ENCODE measurements at regions not wholly inside any gene's neighbourhood (a gene's known extent, or its start where the extent isn't known, plus 50 kb on each side); places are given as distances from the start of the nearest gene placed in this dataset.

DNA sequence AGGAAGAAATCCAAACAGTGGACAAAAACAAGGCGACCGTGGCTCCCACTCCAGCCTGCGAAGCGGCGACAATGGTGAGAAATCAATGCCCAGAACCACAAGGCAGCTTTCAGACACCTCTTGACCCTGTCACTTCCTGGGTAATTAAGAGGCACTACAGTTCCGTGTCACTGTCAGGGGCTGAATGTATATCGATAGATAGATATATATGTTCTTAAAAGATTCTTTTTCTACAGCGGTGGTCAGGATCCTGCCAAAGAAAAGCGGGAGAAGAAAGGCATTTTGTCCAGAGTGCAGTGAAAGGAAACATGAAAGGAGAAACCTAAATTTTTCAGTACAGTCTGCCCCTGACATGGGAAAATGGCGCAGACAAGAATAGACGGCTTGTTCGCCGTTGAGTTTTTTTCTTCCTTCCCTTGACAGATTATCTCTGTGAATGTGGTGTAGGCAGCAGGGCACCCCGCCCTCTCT, 56.2 kb upstream of the HES1 start:
- no peaks in the 10 kb centered on the region for H4K20me1 ChIP-seq (ENCODE audit: control insufficient read depth, extremely low read depth, insufficient read depth, low read length)
- H3K4me1 ChIP-seq (ENCODE audit: control insufficient read depth, extremely low read depth, insufficient read depth, low read length), result no peaks in the 10 kb centered on the region
- no peaks in the 10 kb centered on the region for H3K36me3 ChIP-seq (ENCODE audit: control insufficient read depth in 2 of 2, extremely low read depth in 1 of 2, insufficient read depth in 2 of 2, low read length in 2 of 2)
- no peak overlapping the region for H3K4me2 ChIP-seq (ENCODE audit: control insufficient read depth, extremely low read depth, insufficient read depth, low read depth, low read length)
- dilution Hi-C loops (cut with MboI; ENCODE audit: extremely low pct_ligation_motif_present, low sequenced_read_pairs), result no loop called here
- DNase-seq (ENCODE audit: low read depth, low spot score), result no peak
- no peak for TF ChIP-seq EZH2 (IDR thresholded peaks at IDR 0.05; ENCODE audit: low read length)
- TF ChIP-seq, protein P1, sequence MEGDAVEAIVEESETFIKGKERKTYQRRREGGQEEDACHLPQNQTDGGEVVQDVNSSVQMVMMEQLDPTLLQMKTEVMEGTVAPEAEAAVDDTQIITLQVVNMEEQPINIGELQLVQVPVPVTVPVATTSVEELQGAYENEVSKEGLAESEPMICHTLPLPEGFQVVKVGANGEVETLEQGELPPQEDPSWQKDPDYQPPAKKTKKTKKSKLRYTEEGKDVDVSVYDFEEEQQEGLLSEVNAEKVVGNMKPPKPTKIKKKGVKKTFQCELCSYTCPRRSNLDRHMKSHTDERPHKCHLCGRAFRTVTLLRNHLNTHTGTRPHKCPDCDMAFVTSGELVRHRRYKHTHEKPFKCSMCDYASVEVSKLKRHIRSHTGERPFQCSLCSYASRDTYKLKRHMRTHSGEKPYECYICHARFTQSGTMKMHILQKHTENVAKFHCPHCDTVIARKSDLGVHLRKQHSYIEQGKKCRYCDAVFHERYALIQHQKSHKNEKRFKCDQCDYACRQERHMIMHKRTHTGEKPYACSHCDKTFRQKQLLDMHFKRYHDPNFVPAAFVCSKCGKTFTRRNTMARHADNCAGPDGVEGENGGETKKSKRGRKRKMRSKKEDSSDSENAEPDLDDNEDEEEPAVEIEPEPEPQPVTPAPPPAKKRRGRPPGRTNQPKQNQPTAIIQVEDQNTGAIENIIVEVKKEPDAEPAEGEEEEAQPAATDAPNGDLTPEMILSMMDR (optimal IDR thresholded peaks at IDR 0.05 in 1 of 3, IDR thresholded peaks at IDR 0.05 in 1 of 3, conservative IDR thresholded peaks at IDR 0.05 in 1 of 3; ENCODE audit: extremely low read depth in 1 of 3, insufficient read depth in 2 of 3, low read length in 3 of 3), result no peak
- H3K9ac ChIP-seq (ENCODE audit: control insufficient read depth, extremely low read depth, insufficient read depth, low read length), result no peak overlapping the region
- H3K79me2 ChIP-seq (ENCODE audit: control insufficient read depth, insufficient read depth, low read length), result no peaks in the 10 kb centered on the region
- H3K27me3 ChIP-seq (ENCODE audit: control insufficient read depth, extremely low read depth, insufficient read depth, low read length), result peaks cover 26% of the 10 kb centered on the region
- no peak overlapping the region for H3K4me3 ChIP-seq (ENCODE audit: control insufficient read depth in 2 of 3, extremely low read depth in 1 of 3, insufficient read depth in 2 of 3, low read depth in 1 of 3, low read length in 3 of 3)
- no peak overlapping the region for H3K27ac ChIP-seq (ENCODE audit: control insufficient read depth, insufficient read depth, low read length)
- no peak for FAIRE-seq
- no peak overlapping the region for H2AFZ ChIP-seq (ENCODE audit: control insufficient read depth, low read length)
- H3K9me1 ChIP-seq (ENCODE audit: control insufficient read depth, extremely low read depth, insufficient read depth, low read length), result no peaks in the 10 kb centered on the region
- H3K9me3 ChIP-seq (ENCODE audit: control insufficient read depth, low read depth, low read length), result no peaks in the 10 kb centered on the region

DNA sequence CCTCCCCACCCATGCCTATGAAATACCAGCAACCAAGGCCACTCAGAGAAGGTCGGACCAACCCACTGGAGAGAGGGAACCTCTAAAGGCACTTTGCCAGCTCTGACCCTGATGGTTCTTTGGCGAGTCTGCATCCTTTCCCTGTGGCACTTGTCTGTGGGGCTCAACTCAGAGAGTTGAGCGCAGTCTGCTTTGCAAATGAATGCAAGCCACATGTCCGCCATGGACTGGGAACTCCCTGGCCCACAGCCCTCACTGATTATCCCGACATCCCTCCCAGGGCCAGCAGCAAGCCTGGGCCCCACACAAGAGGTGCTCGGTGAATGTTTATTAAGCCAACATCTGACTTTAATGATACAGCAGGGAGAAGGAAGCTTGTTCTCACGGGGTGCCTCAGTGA, 55.5 kb upstream of the HES1 start:
- Histone ChIP-seq H3K9me3 (ENCODE audit: control insufficient read depth, low read depth, low read length) (no peaks in the 10 kb centered on the region), H4K20me1 (ENCODE audit: control insufficient read depth, extremely low read depth, insufficient read depth, low read length) (no peaks in the 10 kb centered on the region), H3K27ac (ENCODE audit: control insufficient read depth, insufficient read depth, low read length) (no peak overlapping the region), H3K9me1 (ENCODE audit: control insufficient read depth, extremely low read depth, insufficient read depth, low read length) (no peaks in the 10 kb centered on the region), H3K4me3 (ENCODE audit: control insufficient read depth in 2 of 3, extremely low read depth in 1 of 3, insufficient read depth in 2 of 3, low read depth in 1 of 3, low read length in 3 of 3) (no peak overlapping the region), H3K79me2 (ENCODE audit: control insufficient read depth, insufficient read depth, low read length) (no peaks in the 10 kb centered on the region), H3K4me2 (ENCODE audit: control insufficient read depth, extremely low read depth, insufficient read depth, low read depth, low read length) (no peak overlapping the region), H3K36me3 (ENCODE audit: control insufficient read depth in 2 of 2, extremely low read depth in 1 of 2, insufficient read depth in 2 of 2, low read length in 2 of 2) (no peaks in the 10 kb centered on the region), H3K4me1 (ENCODE audit: control insufficient read depth, extremely low read depth, insufficient read depth, low read length) (no peaks in the 10 kb centered on the region), H3K9ac (ENCODE audit: control insufficient read depth, extremely low read depth, insufficient read depth, low read length) (no peak overlapping the region), H2AFZ (ENCODE audit: control insufficient read depth, low read length) (no peak overlapping the region), H3K27me3 (ENCODE audit: control insufficient read depth, extremely low read depth, insufficient read depth, low read length) (peaks cover 26% of the 10 kb centered on the region)
- FAIRE-seq, result no peak
- no peak for DNase-seq (ENCODE audit: low read depth, low spot score)
- TF ChIP-seq EZH2 (IDR thresholded peaks at IDR 0.05; ENCODE audit: low read length), result no peak
- dilution Hi-C loops (cut with MboI; ENCODE audit: extremely low pct_ligation_motif_present, low sequenced_read_pairs), result no loop called here

Measured in keratinocyte (primary cell).